NOMO-1 (cell line): ENCODE measurements at regions not wholly inside any gene's neighbourhood (a gene's known extent, or its start where the extent isn't known, plus 50 kb on each side); places are given as distances from the start of the nearest gene placed in this dataset.

Experiments used
- DNase-seq, 2 experiments: peaks; one replicate each; lab custom pipeline; 2025; ENCODE audit not compliant: unreplicated experiment in 2 of 2; lab: John Stamatoyannopoulos, UW

GRCh38 chr7:156234666-156235494 lies 405.7 kb upstream of the RNF32 start:
- DNase-seq = no peak

DNA sequence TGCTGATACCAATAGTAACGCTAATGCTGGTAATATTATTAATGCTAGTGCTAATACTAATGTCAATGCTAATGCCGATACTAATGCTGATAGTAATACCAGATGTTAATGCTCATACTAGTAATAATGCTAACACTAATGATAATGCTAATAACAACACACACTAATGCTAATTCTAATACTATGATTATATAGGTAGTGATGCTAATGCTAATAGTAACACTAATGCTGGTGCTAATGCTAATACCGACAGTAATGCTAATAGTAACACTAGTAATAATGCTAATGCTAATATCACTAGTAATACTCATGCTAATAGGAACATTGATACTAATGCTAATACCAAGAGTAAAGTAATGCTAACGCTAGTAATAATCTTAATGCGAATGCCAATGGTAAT lies 406.4 kb upstream of the RNF32 start:
- no peak for DNase-seq

DNA sequence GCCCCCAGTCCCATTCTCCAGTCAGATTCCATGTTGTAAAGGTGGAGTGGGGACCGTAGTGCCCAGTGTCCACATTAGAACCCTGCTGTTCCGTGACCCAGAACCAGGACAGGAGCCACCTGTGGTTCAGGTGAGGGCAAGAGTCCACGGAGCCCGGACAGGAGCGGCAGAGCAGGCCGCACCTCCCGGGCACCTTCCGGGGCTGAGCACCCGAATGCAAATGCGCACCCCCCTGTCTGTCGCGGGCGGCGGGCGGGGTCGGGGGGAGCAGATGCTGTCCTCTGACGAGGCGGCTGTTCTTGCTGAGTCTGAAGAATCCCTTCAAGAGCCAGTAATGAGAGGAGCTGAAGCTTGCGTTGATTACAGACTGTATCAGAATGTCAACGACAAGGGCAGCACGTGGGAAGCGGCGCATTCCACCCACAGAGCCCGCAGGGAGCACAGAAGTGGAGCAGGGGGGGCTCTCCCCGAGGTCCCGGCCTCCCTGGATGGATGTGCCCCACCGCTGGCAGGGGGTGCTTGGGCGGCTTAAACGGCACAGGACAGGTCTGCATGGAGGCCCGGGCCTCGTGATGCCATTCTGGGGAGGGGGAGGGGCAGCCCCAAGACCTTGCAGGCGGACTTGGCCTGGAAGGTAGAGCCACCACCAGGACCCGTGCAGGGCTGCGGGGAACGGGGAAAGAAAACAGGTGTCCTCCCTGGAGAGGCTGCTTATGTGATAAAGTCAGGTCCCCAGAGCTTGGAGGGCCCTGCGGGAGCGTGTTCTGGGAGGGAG lies 407.5 kb upstream of the RNF32 start:
- no peak for DNase-seq

DNA sequence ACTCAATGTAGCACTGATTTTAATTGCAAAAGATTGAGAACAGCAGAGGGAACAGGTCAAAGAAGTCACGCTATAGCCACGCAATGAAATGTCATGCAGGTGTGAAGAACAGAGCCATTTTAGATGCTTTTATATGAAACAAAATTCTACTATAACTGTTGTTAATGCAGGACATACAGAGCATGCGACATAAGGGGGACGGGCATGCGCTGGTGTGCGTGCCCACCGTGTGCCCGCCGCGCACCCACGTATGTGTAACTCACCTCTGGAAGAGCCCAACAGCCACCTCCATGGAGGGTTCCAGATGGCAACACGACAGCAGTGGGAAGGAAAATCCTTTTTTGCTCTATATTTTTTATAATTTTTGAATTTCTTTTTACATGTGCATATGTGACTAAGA lies 410.0 kb upstream of the RNF32 start:
- no peak for DNase-seq

DNA sequence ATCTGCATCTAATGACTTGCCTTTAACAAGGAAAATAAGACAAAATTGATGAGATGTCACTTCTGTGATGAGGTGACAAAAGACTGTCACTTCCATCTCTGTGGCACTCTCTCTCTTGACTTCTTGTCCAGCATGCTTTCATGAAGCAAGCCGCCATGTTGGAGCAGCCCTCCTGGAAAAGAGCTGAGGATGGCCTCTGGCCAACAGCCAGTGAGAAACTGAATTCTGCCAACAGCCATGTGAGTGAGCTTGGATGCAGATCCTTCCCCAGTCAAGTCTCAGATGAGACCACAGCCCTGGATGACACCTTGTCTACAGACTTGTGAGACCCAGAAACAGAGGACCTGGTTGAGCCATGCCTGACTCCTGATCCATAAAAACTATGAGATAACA lies 412.6 kb upstream of the SHH start:
- no peak for DNase-seq

- DNase-seq = no peak
Measured at GRCh38 chr7:156223935-156224832, 411.9 kb upstream of the SHH start.

- no peak for DNase-seq
Measured at GRCh38 chr7:156222611-156223010, 410.3 kb upstream of the SHH start.

DNA sequence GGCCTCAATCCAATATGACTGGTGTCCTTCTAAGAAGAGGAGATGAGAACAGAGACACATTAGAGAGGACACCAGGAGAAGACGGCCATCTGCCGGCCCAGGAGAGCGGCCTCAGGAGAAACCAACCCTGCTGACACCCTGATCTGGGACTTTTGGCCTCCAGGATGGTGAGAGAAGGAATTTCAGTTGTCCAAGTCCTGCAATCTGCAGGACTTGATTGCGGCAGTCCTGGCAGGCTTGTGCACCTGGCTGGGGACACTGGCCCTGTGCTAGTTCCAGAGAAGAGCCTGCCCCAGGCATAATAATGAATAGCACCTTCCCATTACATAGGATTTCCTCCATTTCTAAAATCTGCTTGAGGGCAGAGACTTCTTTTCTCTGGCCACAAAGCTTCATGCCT lies 409.9 kb upstream of the SHH start:
- DNase-seq = no peak

GRCh38 chr7:156220701-156221100 lies 408.4 kb upstream of the SHH start:
- no peak for DNase-seq

DNA sequence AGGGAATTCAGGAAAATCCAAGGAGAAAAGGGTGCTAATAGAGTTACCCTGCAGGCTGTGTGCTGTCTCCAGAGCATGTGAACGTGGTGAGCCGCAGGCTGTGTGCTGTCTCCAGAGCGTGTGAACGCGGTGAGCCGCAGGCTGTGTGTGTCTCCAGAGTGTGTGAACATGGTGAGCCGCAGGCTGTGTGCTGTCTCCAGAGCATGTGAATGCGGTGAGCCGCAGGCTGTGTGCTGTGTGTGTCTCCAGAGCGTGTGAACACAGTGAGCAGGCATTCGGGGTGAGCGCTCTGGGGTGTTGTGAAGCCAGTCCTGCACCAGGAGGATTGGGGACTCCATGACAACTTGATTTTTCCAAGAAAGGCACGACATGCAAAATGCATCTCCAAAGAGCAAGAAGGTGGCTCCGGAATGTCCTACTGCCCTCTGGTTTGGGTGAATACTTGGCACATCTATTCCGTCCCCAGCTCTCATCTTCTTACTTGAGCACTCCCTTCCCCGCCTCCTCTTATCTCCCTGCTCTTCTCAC lies 407.9 kb upstream of the SHH start:
- no peak for DNase-seq

GRCh38 chr7:156219307-156220077 lies 407.2 kb upstream of the SHH start:
- no peak for DNase-seq

- DNase-seq = no peak
Measured at GRCh38 chr7:156218544-156219306, 406.5 kb upstream of the SHH start.

- no peak for DNase-seq
Measured at GRCh38 chr7:156217803-156218202, 405.5 kb upstream of the SHH start.

- no peak for DNase-seq
Measured at GRCh38 chr7:156209087-156209486, 396.8 kb upstream of the SHH start.

GRCh38 chr7:156207306-156207705 lies 395.0 kb upstream of the SHH start:
- DNase-seq = no peak

- DNase-seq = no peak
Measured at GRCh38 chr7:156206174-156206573, 393.9 kb upstream of the SHH start.

DNA sequence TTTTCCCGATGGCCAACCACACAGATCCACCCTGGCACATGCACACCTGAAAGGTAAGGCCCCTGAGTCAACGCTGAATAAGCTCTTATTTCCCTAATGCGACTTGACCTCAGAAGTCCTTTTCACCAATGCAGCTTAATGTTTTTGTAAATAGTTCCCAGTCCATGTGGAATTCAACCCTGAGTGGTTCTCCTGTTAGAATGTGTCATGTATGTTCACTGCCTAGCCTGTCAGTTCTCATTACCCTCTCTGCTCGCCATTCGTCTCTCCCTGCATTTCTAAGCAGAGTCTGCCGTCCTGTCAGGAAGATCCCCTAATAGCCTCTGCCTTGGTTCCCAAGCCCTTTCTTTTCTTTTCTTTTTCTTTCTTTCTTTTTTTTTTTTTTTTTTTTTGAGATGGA lies 392.6 kb upstream of the SHH start:
- no peak for DNase-seq

GRCh38 chr7:156203923-156204322 lies 391.7 kb upstream of the SHH start:
- no peak for DNase-seq

DNA sequence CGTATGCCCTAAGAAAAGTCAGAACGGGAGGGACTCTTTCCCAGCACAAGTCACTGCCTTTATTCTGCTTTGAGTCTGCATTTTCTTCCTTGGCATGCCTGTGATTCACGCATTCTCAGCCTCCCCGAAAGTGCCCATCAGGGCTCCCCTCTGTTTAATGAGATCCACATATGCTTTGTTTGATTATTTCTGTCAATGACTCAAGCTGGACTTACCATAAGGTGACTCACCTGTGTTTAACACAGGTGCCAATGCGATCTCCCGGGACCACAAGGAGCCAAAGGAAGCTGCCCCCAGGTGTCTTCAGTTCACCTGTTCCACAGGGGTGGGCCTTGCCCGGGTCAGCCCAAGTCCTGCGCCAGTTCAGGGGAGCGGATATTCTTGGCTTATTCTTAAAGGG lies 386.0 kb upstream of the SHH start:
- no peak for DNase-seq
